ENCODE measurements at regions not wholly inside any gene's neighbourhood (a gene's known extent, or its start where the extent isn't known, plus 50 kb on each side); places are given as distances from the start of the nearest gene placed in this dataset.

GRCh38 chr6:135655055-135655454, 157.5 kb upstream of the AHI1 start:
- TF ChIP-seq CTCF (IDR thresholded peaks at IDR 0.05) (no peak), POLR2A (IDR thresholded peaks at IDR 0.05) (no peak), EP300 (IDR thresholded peaks at IDR 0.05) (no peak), POLR2AphosphoS5 (IDR thresholded peaks at IDR 0.05) (no peak)

All from sigmoid colon (tissue), 4 donors.